ENCODE measurements at regions not wholly inside any gene's neighbourhood (a gene's known extent, or its start where the extent isn't known, plus 50 kb on each side); places are given as distances from the start of the nearest gene placed in this dataset.
A peak's percentile ranks its signal among the peaks of the same experiment; 100 is the strongest.

DNA sequence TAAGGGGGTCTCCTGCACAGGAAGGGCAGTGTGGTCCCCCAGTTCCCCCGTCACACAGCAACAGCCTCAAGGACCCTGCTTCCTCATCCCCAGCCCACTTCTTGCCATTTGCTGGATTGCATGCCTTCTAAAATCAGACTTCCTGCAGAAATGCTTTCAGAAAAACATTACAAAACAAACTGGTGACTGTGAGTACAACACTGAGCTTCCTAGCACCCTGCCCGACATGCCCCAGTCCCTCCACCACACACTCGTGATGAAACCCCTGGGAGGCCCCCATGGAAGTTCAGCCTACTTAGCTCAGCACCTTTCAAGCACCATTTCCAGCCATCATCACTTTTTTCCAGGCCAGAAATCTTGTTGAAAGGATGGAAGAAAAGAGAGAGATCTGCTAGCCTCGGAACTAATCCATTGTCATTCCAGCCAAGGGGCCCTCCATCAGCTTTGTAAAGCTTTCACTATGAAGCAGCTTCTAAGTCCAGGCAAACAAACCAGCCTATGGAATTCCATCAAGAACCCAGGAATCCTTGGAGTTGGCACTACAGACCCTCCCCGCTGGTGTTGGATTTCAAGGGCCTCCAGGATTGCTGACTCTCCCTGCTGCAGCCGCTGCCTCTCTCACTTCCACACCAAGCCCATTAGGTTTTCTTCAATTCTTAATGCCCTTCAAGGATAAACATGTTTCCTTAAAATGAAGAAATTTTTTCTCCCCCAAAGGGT is 114.6 kb downstream of the C5orf15 start:
- DNase-seq, result no peak

DNA sequence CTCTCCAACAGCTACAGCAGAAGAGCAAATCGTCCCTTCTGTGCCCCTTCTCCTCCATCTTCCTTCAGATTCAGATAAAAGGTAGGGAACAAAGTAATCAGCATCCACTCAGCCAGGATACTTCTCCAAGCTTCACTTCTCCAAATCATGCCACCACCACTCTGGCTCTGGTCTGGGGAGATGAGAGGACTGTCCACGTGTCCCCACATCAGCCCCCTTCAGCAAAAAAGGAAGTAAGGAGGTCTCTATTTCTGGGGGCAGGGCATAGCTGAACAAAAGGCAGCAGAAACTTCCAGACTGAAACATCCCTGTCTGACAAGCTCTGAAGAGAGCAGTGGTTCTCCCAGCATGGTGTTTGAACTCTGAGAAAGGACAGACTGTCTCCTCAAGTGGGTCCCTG is 116.9 kb downstream of the C5orf15 start:
- no peak for DNase-seq

DNA sequence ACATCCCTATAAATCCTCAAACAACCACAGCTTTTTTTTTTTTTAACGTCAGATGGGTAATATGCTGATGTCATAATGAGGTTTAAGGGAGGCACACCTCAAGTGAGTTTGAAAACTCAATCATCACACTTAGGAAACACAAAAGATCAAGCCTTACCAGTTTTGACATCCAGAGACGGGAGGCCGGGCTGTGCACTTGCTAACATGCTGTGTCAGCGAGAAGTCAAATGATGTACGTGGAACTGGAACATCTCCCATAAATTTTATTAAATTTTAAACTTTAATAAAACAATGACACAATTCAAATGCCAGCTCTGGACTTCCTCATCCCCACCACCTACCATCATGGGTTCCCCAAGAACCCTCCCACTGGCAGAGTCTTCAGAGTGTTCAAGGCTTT is 117.6 kb downstream of the C5orf15 start:
- DNase-seq, result no peak

- no peak for DNase-seq
Observed at GRCh38 chr5:133849116-133849515, 119.3 kb downstream of the C5orf15 start.

GRCh38 chr5:133848341-133848811 is 120.0 kb downstream of the C5orf15 start:
- DNase-seq, result no peak

DNA sequence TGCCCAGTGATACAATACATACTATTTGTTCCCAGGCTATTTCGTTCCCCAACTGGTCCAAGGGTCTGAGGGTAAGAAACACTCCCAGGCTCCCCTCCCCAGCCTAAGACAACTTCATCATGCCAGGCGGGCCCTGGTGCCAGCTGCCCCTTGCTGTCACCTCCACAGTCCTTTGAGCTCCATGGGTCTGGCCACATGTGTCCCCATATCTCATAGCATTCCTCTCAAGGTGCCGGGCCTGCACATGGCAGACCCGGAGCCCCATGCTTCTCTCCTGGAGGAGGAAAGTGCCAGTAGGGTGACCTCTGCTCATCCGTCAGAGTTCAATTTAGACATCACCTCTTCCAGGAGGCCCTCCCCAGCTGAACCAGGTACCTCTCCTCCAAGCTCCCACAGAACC is 120.5 kb downstream of the C5orf15 start:
- no peak for DNase-seq

- no peak for DNase-seq
Observed at GRCh38 chr5:133847301-133847700, 121.1 kb downstream of the C5orf15 start.

DNA sequence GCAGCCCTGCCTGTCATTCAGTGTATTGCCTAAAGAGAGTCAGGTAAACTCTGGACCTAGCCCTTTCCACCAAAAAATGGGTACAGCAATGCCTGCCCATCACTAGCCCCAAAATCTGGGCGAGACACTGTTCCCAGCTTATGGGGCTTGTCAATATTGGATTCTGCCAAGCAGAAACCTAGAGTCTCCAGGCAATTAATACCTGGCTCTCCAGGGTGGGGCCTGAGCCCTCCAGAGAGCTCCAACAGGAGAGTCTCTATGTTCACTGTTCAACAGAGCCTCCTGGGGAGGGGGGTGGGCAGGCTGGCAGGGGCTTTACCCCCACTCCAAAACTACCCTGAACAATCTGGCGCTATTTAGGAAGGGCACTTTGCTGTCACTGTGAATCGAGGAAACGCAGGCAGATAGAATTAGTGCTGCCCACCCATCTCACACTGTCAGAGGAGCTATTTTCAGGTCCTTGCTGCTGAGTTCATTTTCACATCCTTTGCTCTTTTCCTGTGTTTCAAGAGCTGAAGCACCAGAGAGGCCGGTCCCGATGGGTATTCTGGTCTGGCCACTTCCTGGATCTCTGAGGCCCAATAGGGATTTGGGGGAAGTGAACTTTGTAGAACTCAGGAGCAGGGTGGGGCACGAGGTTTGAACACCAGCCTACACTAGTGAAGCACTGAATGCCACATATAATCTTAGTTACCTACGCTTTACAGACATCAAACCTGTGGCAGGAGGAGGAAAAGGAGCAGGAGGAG is 121.8 kb downstream of the C5orf15 start:
- DNase-seq, result no peak

GRCh38 chr5:133845271-133845670 is 123.2 kb downstream of the C5orf15 start:
- no peak for DNase-seq

DNA sequence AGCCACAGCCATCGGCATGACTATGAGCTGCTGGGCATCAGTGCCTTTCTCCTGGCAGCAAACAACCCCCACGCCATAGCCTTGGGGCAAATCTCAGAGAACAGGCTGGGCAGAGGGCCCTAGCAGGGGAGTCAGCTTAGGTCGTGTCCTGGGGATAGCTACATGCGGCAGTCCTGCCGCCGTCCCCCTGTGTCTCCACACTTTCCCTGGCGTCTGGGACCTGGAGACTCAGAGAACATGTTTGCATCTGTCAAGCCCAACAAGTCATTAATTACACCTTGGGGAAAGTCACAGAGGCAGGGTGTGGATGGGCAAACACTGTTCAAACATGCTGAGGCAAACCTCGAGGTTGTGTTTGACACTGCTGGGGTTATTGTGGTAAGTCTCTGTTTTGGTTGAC is 123.6 kb downstream of the C5orf15 start:
- DNase-seq, result no peak

DNA sequence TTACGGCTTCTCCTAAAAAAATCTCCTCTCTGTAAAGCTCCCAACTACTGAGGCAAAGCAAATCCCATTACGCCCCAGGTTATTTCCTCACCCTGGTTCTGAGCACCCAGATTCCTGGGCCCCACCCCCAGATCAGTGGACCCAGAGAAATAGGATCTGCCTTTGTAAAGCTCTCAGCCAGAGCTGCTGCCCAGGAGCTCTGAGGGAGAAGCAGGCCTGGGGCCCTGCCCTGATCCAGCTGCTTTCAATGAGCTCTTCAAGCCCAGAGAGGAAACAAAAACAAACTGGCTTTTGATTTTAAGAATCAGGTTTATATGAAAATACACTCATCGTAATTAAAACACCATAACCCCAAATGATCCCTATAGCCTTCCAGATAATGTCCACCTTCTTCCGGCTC is 124.5 kb downstream of the C5orf15 start:
- DNase-seq, result no peak

DNA sequence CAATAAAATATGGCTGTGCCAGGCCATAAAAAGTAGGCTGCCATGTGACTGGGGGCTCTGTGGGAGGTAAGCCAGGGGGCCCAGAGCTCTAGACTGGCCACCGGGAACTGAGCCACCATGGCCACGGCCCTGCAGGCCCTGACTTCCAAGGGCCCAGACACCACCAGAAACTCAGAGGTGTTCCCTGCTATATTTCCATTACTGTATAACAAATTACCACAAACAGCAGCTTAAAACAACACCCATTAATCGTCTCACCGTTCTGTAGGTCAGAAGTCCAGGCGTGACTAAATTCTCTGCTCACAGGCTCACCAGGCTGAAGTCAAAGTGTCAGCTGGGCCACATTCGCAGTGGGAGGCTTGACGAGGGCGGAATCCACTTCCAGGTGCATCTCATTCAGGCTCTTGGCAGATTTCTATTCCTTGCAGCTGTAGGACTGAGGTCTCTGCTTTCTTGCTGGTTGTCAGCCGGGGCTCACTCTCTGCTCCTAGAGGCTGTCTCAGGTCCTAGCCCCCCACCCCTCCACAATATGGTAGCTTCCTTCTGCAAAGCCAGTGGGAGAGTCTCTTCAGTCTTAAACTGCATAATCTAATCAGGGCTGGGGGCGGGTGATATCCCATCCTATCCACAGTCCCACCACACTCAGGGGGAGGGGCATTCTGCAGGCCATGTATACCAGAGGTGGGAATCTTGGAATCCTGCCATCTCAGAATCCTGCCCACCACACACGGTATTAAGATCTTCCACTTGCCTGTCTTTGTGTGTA is 125.4 kb downstream of the C5orf15 start:
- no peak for DNase-seq

DNA sequence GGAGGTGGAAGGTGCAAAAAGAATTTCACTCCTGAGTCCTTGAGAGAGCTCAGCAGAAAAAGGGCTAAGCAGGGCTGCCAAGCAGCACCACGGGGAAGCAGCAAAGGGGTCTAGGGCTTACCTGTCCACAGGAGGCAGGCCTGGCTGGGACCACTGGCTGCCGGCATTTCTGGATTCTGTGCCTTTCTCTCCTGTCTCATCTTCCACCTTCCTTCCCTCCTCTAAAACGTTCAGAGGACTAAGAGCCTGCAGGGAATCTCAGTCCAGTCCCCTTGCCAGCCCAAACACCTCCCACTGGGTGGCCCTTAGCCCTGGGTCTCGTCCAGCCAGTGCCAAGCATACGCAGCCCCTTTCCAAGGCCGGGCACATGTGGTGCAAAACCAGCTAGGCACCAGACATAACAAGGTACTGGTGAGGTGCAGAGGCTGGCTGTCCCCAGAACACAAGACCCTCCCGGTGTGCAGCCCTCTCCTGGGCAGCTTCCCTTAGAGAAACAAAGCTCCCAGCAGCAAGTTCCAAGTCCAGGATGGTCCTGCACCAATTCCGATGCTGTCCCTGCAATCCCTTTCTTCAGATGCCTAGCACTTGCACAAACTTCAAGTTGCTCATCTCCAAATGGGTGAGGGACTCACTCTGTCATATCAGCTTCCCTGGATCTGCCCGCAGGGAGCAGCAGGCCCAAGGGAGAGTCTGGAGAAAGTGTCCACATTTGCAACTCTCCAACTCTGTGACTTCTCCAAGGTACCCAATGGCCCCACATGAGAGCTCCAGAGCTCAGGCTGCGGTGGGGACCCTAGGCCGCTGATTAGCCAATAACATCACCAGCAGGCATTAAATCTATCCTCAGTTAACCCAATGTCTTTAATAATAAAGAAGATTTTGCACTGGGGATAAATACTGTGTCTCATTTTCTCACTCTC is 126.3 kb downstream of the C5orf15 start:
- no peak for DNase-seq

DNA sequence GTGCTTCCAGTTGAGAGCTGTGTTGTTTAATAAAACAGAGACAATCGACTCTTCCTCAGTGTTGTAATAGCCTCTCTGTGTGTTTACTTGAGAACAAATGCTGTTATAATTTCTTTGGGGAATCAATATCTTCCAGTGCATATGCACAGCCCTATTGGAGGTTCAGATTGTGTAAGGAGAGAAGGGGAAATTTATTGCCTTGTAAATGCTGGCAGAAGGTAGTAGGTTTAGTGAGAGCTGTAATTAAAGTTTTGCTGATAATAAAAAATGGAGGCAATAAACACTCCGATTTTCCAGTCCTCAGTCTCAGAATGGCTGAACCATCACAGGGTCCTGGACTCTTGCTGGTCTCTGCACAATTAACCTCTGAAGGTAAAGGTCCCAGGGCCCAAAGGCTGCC is 128.3 kb downstream of the C5orf15 start:
- no peak for DNase-seq

- peak; percentile 48 for DNase-seq
Observed at GRCh38 chr5:133839721-133840120, 128.7 kb downstream of the C5orf15 start.

GRCh38 chr5:133839090-133839489 is 129.3 kb downstream of the C5orf15 start:
- no peak for DNase-seq

DNA sequence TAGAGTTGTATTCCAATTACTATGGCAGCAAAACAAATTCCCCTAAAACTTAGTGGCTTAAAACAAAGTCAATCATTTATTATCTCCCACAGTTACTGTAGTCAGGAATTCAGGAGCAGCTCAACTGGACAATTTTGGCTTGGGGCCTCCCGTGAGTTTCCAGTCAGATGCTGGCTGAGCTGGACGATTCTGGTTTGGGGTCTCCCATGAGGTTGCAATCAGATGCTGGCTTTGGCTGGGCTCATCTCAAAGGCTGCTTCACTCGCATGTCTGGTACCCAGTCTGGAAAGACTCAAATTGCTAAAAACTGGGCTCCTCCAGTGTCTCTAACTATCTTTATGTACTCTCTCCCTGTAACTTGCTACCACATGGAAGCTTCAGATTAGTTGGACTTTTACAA is 130.1 kb downstream of the C5orf15 start:
- DNase-seq, result no peak

DNA sequence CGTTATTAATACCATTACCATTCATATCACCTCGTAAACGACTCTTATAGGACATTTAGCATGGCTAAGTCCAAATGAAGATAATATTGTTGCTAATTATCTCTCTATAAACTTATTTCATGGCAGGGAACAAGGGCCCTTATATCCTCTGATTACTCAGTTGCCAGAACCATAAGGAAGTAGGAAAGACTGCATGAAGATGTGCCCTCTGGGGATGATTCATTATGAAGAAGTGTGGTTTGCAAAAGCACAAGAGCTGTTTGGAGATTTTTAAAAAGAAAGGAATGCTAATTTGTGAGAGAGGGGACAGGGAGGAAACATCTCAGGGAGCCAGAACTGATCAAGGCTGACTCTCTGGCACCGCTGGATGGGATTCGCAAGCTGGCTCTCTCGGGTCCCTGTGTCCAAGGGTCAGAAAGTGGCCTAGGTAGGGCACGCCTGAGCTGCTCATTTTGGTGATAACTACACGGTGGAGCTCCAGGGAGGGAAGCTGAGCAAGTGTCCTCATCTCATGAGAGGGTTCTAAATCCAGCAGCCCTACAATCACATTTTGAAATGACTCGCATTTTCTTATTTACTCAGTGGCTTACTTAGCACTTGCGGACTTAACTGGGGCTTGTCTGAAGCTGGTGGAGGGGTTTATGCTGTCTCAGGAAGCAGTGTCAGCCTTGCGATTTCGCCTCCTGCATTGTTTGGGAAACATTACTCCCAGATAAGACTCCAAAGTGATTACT is 136.8 kb downstream of the C5orf15 start:
- no peak for DNase-seq

GRCh38 chr5:133830911-133831310 is 137.5 kb downstream of the C5orf15 start:
- no peak for DNase-seq

- DNase-seq, result no peak
Observed at GRCh38 chr5:133830281-133830680, 138.1 kb downstream of the C5orf15 start.

DNA sequence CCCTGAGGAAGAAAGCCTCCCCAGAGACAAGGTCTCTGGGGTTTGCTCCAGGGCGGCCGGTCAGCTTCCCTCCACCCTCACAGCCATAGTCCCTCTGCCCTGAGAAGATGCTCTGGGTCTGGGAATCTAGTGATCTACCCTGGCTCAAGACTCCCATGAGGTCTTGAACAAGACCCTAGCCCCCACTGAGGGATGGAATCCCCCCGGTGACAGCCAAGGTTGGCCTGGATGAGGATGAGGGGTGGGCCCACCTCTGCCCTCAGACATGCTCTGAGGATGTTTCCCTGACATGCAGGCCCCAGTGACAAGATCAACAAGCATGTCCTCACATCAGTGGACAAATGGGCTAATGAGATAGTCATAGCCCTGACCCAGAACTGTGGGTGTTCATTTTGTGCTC is 138.6 kb downstream of the C5orf15 start:
- no peak for DNase-seq

DNA sequence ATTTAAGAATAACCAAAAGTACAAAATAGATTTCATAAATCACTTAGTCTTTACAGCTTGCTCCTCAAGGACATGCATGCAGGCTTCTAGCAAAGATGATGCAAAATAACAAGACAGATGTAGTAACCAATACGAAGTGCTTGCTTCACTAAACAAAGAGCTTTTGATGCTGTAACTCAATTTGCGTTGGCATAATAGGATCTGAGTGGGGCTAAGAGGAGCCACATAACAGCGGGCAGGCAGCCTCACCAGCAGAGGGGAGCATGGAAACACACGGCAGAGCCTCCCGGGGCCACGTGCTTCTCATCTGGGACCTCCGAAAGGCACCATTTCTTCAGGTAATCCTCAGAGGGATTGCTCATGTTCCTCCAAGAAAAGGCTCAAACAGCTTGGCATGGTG is 139.7 kb downstream of the C5orf15 start:
- no peak for DNase-seq

Data from NCI-H1105 (cell line).